Activated CD8-positive, alpha-beta memory T cell treated with anti-CD3 and anti-CD28 coated beads, Interleukin-2, amount 50 U/mL, for 1 hour (primary cell): ENCODE measurements at regions not wholly inside any gene's neighbourhood (a gene's known extent, or its start where the extent isn't known, plus 50 kb on each side); places are given as distances from the start of the nearest gene placed in this dataset.
"Not testable (repeated sequence)": the region's sequence is repeated elsewhere in the genome, so short reads cannot be mapped to it uniquely, and the experiment has no call there.

Source experiments
- DNase-seq: peaks from one replicate; pipeline ENCODE4 v3.0.0-alpha.2; 2020; ENCODE audit errors: extremely low read depth

DNA sequence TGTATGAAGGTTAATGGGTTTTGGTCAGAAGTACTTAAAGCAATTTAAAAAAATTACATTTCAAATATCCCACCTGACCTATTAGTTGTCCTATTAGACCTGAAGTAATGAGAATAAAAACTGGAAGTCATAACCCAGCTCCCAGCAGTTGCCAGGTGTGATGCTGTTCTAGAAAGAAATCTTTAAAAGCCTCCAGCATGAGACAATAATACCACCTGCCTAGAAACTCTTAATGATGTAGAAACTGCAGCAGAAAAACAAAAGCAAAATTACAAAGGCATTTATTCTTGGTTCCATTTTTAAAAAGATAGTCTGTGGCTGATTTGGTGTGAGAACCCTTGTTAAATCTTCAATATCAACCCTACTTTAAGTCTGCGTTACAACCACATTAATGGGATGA, 1137.7 kb upstream of the TENM3 start:
- DNase-seq, result no peak

DNA sequence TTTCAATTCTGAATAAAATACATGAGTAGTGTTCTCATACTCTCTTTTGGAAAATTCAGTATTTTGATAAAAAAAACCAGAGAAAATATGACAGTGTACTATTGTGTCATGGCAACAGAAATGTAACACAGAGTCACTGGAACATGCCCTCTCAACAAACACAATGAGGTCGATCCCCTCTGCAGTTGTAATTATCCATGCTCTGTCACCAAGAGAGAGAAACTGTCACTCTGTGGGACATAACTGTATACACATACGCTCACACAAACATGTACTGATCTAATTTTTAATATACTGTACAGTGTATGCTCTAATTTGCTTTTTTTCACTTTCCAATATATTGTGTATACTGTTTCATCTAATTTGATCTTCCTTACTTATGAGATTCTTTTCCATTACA, 1136.8 kb upstream of the TENM3 start:
- DNase-seq, result no peak

DNA sequence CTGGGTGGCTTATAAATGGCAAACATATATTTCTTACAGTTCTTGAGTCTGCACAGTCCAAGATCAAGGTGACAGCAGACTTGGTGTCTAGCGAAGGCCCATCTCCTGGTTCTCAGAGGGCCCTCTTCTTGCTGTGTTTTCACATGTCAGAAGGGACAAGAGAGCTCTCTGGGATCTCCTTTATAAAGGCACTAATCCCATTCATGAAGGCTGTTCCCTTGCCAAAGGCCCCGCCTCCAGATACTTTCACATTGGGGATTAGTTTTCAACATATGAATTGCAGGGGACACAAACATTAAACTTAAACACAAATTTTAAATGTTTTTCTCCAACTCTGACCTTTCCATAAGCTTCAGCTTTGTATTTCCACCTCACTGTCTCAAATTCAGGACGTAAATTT, 1135.0 kb upstream of the TENM3 start:
- DNase-seq, result no peak

DNA sequence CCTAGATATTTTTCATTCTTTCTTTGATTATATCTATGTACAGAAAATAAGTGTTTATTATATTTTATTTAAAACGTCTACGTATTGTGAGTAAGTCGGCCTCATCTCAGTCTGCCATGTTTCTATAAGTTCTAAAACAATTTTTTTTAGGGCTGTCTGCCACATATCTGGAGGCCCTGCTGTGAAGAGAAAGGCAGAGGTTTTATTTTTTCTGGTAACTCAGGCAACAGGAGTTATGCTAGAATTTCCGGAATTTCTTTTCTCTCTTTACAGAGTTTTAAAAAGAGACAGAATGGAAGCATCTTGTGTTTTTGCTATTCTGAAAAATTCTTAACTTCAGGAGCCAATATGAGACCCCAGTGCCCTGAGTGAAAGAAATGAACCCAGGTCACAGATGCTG, 1124.0 kb upstream of the TENM3 start:
- DNase-seq, result no peak

DNA sequence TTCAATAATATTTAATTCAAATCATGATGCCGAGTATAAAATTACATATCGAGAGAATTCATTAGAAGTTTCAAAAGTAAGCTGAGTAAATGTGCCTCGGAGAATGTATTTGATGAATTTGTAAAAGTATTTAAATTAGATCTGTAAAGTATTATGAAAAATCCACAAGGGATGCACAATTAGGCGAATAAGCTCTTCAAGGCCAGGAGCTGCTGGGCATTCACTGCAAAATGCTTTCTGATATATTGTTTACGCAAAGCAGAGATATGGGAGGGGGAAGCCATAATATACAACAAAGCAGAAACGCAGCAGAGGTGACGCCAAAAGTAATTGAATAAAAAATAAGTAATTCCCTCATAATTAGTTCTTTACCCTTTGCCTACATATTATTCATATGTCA, 1121.5 kb upstream of the TENM3 start:
- no peak for DNase-seq

DNA sequence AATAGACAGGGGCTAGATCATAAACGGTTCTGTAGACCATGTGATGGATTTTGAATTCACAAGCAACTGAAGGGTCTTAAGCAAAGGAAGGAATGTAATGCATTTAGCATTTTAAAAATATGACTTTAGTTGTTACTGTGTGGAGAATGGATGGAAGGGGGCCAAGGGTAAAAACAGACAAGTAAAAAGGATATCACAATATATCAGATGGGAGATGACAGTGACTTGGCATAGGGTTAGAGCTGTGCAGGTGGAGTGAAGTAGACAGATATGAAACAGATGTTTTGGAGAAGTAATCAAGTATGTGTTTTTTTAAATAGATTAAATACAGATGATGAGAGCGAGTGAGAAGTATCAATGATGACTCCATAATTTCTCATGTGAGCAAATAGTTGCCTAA, 1116.0 kb upstream of the TENM3 start:
- no peak for DNase-seq

DNA sequence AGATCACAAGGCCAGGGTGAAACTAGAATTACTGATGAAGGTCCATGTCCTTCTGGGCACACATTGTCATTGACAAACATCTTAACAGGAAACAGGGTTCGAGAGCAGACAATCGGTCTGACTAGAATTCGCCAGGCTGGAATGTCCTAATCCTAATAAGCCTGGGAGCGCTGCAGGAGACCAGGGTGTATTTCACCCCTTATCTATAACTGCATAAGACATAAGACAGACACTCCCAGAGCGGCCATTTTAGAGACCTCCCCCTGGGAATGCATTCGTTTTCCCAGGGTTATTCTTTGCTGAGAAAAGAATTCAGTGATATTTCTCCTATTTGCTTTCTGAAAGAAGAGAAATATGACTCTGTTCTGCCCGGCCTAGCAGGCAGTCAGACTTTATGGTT, 1112.9 kb upstream of the TENM3 start:
- DNase-seq, result not testable (repeated sequence)

DNA sequence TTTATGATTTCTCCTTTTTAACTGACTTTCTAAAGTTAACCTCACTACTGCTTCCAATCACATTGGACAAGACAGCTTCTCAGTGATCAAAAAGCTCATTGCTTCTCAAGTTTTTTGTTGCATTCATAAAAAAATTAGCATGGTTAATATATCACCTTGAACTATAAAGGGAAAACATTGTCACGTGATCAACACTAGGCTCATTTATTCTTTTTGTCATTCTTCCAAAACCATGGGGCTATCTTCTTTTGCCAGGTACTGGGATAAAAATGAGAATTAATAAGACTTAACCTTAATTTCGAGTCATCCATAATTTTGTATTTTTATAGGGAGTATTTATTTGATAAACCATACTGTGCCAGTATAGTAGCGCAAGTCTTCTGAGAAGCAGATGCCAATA, 1105.9 kb upstream of the TENM3 start:
- DNase-seq, result no peak

DNA sequence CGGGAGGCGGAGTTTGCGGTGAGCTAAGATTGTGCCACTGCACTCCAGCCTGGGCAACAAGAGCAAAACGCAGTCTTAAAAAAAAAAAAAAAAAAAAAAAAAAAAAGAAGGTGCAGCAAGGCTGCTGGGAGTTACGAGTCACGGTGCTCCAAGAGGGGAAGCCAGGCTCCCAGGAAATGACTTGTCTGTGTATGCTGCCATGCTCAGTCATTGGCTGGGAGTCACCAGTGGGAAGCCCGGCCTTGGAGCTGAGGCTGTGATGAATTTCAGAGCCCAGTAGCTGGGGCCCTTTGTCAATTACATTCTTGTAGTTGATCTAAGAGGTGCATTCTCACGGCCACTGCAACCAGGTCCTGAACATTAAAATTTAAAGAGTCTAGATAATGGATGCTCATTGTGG, 1105.1 kb upstream of the TENM3 start:
- DNase-seq, result no peak

DNA sequence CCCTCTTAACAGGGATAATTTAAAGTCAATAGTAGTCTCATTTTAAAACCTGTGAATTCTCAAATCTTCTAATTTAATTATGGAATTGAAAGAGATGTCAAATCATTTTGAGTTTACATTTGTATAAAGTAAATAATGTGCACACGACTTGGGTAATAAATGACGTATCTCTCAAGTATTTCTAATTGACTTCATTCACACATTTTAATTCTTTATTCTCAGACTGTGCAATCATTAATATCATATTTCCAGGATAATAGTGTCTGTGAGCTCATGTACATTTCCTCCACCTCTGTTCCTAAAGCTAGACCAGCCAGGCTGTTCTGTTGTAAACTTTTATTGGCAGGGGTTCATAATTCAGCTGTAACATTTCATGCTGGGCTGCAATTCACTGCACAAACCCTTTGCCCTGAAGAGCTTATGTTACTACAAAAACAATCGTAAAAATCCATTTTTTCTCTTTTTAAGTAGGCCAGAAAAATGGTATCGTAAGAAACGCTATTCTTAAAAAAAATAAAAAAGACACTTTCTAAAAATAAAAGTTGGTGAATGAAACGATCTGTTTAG, 1103.1 kb upstream of the TENM3 start:
- no peak for DNase-seq

DNA sequence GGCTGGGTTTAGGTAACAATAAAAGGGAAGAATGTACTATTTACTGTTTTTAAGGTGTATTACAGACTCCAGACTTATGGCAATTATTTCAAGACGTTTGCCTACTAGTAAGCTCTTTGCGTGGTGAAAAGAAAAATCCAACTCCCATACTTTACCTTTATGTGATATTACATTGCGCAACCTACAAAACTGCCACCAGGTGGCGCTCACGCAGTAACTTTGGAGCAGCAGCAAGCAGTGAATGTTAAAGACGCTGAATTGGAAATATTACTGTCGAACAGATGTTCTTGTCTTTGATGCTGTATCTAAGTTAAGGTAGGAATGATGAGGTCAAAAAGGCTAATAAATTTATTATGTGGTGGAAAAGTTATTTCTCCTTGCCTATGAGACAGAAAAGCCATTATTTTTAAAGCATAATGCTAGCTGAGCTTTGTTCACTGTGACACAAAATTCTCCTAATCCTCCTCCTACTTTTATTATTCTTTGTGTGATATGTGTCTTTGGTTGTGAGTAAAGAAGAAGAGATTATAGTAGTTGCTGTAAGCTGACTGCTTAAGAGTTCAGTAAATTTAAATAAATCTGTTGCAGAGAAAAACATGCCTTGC, 1099.8 kb upstream of the TENM3 start:
- DNase-seq, result no peak

DNA sequence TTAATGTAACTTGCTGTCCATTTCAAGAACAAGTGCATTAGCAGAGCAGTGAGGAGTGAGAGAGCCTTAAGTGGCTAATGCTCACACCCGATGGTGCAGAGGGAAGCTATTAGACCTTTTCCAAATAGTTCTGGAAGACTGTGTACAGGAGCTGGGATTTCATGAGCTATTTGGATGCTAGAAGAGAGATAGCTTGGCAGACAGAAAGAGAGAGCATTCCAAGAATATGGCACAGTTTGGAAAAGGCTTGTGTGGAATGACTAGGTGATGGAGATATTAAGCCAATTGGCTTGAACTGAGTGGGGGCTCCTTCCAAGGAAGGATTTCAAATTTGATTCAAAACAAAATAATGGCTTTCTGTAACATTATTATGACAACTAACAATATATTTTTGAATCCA, 1097.2 kb upstream of the TENM3 start:
- no peak for DNase-seq

DNA sequence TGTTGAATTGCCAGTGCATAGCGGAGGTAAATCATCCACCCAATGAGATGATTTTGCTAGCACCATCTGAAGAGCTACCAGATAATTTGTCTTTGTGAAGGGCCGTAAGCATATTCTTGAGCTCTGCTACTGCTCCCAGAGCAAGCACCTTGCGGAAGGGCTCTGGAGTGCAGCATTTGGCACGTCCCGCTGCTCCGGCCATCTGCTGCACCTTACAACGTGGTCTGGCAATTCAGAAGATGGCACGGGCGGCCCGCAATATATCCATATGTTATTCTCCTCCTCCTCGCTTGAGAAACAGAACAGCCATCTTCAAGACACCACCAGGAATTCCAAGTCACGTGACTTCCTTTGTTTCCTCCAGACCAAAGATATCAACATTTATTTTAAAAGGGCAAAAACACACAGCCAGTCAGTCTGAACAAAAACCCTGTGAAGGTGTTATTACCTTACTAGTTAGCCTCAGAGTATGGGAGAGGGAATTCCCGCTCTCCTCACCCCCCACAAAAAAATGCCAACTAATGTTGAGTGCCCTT, 1095.7 kb upstream of the TENM3 start:
- DNase-seq, result no peak

DNA sequence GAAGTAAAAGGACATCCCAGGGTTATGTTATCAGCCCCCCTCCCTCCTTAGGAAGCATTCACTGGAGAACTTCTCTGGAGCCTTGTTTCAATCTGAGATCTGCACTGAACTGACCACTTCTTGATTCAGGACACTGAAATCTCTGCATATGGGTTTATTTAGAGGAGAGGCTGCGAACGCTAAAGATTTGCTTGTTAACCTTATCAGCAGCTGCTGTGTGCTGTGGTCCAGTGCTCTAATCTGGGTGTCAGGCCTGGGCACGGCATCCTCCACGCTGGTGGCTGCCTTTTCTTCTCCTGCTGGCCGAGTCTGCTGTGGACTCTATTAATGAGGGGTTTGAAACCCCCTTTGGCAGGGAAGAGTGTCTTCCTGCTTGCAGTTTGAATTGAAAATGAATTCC, 1094.7 kb upstream of the TENM3 start:
- DNase-seq, result no peak

DNA sequence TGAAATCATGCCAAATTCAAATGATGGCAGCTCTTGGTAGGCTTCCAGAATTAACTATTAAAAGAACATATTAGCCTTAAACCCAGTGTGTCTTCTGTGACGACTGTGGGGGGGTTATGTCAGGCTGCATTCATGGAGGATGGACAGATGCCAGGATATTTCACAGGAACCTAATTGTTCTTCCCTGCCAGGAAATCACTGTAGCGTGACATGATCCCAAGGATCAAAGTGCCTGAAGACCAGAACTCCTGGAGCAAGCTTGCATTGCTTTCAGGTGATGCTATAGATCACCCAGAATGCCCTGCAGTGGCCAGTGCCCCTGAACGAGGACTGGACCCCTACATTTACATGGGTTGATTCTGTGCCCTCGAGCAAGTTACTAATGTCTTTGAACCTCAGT, 1093.0 kb upstream of the TENM3 start:
- DNase-seq, result no peak

DNA sequence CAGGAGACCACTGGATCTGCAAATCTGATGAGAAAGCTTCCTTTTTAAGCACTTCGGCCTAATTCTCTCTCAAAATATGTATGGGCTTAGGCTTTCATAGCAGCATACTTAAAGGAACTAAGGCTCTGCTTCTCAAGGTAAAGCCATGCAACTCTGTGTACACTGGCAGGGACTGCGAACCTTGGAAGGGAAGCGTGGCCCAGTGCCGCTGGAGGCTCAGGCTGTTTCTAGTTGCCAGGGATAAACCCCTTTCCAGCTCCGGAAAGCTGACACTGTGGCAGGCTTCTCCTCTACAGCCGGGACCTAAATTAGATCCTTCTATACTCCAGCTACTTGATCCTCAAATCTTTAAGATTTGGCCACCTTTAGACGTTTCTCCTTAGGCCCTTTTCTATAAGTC, 1091.3 kb upstream of the TENM3 start:
- no peak for DNase-seq

DNA sequence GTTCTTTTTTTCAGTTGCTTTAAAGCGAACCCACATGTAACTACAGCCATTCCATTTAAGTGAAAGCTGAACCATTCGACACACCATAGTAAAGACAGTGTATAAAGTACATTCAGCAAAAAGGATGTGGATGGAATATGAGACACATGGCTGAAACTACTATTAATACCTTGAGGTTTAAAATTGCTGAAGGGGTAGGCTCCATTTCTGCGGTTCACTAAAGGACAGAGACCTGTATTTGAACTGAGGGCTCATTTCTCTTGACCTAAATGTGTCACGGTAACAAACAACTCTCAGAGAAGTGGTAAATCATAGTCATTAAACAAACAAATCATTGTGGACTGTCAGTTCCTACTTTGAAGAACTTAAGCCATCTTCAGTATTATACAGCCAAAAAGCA, 1085.6 kb upstream of the TENM3 start:
- DNase-seq, result no peak

DNA sequence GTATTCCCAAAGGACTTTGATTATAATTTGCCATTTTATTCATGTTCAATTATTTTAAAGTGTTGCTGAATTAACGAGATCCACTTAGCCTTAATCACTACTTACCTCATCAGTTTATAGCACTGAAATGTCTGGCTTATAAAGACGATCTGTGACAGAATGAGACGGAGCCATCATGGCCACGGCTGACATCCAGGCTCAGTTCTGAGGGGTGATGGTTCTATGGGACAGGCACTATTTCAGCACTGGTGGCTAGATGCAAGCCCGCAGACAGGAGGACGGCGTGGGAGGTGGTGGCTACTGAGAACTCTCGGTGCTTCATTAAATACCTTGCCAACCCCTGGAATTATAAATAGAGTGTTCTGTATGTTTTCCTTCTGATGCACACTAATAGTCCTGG, 1084.2 kb upstream of the TENM3 start:
- DNase-seq, result no peak

DNA sequence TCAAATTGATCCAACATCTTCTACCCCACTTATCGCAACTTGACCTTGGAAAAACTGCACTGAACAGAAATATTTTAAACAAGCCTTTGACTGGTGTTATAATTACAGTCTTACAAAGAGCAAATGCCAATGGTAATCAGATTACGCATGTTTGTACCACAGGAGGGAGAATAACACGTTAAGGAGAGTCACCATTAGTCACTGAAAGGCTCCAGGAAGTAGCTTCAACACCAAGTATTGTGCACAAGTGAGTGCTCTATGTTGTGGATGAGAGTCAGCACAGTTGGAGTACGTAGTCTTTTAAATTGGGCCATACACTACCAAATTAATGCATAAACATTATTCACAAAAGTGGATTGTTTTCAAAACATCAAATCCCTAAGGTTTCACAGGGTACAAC, 1081.5 kb upstream of the TENM3 start:
- no peak for DNase-seq

DNA sequence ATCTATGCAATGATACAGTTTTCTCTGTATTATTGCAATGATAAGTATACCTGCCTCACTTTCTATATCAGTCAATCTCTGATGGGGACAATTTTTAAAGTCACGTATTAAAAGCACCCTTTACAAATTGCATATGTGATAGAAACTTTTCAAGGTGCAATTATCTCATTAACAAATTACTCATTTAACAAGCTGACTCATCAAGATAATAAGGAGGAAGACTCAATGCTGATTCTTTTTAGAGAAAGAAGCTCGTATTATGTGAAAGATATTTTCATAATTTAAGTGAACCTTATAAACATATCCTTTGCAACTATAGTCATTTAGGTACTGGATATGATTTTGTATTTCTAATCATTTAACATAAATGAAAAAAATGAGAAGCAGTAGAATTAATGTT, 1080.9 kb upstream of the TENM3 start:
- no peak for DNase-seq

DNA sequence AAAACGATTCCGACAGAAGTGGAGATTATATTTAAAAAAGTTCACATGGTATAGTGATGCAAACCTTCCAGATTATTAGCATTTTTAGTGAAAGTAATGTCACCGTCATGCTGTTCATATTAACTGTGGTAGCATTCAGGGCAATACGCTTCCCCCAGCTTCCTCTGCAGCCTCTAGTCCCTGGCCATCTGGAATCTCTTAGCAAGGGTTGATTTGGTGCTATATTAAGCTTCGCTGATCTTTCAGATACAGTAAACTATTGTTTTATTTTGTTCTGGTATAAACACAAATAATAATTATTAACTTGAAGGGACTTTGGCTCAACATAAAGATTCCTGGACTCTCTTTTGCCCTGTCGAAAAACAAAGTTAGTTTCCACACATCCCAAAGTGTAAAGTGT, 1080.5 kb upstream of the TENM3 start:
- no peak for DNase-seq

DNA sequence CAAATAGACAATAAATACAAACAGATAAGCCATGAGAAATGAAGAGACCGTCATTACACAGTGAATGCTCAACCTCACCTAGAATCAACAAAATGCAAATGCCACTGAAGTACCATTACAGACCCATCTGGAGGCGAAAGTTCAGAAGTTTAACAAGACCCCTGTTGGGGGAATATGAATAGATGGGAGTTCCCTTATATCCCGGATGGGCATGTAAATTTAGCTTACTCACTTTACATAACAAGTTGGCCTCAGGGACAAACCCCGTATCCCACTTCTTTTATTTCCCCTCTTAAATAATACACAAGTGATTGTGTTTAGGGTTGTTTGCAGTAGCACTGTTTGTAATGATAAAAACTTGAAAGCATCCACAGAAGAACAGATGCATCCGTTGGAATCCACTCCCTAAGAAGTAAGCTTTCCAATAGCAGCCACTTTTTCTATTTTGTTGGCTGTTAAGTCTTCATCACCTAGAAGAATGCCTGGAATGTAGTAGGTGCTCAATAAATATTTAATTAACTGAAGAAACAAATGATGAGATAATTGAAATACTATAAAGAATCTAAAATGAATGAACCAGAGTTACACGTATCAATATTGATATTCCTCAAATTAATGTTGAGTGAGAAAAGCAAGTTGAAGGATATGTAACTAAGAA, 1076.3 kb upstream of the TENM3 start:
- DNase-seq, result no peak

DNA sequence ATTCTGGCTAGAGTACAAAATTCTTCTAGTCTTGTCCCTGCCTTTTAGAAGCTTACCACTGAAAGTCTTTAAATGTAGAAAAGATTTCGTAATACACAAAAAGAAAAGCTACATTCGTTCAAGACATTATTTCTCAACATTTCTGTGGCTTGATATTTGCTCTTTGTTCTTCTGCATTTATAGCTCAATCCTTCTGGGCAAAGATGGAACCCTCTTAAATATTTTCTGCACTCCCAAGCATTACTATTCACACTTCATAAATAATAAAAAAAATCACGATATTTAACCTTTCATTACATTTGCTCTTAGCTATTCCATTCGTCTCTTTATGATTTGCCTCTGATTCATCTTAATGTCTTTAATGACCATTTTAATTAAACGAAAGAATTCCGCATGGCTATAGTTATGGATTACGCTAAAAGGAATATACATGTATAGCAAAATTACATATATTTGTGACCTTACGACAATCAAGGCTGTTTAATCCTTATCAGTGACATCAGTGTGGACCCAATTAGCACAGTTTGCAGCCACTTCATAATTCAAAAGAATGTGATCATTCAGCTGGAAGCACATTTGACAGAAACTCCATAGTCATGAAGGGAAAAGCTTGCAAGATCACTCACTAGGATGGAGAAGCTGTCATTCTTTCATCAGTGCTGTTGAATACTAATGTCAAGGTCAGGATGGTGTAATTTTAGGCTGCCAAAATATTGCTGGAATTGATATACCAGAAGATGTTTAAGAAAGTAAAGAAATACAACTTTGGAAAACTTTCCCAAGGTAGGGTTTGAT, 1075.0 kb upstream of the TENM3 start:
- no peak for DNase-seq
